SK-N-DZ (cell line): ENCODE measurements at regions not wholly inside any gene's neighbourhood (a gene's known extent, or its start where the extent isn't known, plus 50 kb on each side); places are given as distances from the start of the nearest gene placed in this dataset.

ENCODE experiments used
- DNase-seq: peaks from one replicate; pipeline ENCODE4 v3.0.0-alpha.2; 2015; ENCODE audit warnings: low spot score

DNA sequence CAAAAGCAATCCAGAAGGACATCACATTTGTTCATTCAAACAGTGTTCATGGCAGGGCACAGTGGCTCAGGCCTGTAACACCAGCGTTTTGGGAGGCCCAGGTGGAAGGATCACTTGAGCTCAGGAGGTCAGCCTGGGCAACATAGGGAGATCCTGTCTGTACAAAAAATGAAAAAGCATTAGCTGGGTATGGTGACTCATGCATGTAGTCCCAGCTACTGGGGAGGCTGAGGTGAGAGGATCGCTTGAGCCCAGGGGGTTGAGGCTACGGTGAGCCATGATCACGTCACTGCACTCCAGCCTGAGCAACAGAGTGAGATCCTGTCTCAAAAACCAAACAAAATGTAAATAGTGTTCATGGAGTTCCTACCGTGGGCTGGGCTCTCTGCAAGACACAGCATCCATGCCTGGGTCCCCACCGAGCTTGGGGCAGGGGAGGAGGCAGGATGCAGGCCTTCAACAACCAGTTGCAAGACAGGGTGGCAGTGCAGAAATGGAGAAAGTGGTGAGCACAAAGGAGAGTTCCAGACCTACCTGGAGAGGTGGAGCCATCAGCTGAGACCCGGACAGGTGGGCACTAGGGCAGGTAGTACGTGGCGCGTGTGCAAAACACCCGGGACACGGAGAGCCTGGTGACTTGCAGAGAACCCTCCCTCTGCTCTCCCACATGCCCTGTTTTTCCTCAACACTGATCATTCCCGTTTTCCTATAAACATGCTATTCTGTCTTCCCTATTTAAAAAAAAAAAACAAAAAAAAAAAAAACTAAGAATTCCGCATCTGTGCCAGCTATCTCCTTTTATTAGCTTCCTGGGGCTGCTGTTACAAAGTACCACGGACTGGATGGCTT lies 138.9 kb downstream of the TOMM20 start:
- no peak for DNase-seq

DNA sequence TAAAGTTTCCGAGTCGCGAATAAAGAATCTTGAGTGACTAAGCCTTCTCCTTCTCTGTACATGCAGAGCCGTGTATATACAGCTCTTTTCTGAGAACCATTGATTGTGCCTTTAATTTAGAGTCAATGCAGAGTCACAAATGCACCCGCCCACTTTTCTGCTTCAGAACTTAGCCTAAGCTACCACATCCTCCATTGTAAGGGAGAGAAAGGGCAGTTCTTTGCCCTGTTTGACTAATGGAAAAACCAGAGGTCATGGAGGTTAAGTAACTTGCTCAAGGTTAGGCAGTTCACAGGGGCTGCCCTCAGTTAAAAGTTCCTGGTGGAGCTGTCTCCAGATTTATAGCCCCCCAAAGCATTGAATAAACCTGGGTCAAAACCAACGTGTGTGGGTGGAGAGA lies 139.6 kb downstream of the TOMM20 start:
- DNase-seq: no peak

DNA sequence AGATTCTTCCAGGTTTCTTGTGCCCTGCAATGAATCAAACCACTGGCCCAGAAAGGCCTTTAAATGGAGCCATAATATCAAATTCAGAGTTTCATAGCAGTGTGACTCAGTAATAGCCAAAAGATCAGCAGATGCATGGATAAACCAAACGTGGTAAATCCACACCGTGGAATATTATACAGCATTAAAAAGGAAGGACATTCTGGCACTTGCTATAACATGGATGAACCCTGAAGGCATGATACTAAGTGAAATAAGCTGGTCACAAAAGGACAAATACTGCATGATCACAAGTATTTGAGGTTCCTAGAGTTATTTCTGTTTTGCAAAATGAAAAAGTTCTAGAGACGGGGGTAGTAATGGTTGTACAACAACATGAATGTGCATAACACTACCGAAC lies 140.1 kb downstream of the TOMM20 start:
- DNase-seq: no peak

DNA sequence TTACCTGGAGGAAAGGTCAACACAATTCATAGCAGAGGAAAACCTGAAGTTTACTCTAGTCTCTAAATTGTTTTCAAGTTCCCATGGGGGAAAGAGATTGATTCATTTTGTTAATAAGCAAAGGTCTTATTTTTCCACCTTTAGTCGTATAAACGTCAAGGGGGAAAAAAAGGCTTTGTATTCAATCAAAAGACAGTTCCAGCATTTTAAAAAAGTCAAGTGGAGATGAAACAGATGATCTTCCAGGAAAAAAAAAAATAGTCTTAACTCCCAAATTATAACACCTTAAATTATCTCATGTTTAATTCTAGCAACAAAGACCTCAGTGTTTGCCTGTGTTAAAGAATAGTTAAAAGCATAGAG lies 140.5 kb downstream of the TOMM20 start:
- DNase-seq: no peak

DNA sequence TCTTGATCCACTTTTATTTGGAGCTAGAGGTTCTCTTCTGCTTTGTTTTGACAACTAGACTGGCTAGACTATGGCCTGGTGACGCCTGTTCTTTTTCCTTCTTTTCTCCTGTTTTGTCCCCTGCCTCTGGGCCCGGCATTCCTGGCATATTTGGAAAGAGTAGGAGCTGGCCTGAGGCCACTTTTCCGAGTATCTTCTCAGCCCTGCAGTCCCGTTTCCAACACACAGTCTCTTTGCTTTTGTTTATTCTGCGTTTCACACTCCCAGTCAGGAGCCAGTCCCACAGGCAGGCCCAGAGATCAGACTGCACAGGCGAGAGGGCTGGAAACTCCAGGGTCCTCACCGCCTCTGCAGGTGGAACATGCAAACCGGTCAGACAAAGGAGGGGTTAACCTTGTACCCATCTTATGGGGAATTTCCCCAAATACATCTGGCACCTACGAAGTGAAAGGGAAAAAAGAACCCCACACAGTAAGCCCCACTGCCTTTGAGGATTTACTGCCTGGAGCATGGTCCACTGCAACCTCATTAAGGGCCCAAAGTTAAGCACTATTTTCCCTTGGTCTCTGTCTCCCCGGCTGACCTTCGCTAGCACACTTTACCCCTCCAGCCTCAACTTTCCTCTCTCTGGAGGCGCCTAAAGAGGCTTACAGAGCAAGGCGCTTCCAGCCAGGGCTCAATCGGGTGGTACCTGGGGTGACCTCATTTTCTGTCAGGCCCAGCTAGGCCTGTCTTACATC lies 141.1 kb downstream of the TOMM20 start:
- no peak for DNase-seq

DNA sequence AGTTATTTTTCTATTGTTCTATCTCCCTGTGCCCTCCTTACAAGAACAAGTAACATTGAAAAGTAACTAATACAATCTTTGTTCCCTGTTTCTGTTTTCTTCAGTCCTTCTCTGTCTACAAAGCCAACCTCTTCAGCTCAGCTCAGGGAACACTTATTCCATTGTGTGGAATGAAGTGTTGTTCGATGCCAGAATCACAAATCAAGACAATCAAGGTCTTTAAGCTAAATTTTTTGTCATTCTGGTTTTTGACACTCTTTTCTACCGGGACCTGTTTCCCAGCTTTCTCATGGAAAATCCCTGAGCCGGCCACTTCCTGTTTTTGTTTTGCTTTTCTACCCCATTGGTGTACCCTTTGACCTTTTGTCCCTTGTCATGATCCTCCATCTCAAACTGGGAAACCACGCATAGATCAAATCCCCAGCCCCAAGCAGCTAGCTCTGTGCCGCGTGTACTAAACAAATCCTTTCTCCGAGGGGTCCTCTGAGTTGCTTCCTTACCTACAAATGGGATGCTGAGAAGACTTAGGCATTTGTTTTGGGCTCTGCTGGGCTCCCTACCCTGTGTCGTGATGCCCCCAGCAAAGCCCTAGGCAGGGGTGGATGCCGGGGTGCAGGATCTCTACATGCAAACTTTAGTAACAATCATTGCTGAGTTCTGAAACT lies 141.8 kb downstream of the TOMM20 start:
- no peak for DNase-seq

DNA sequence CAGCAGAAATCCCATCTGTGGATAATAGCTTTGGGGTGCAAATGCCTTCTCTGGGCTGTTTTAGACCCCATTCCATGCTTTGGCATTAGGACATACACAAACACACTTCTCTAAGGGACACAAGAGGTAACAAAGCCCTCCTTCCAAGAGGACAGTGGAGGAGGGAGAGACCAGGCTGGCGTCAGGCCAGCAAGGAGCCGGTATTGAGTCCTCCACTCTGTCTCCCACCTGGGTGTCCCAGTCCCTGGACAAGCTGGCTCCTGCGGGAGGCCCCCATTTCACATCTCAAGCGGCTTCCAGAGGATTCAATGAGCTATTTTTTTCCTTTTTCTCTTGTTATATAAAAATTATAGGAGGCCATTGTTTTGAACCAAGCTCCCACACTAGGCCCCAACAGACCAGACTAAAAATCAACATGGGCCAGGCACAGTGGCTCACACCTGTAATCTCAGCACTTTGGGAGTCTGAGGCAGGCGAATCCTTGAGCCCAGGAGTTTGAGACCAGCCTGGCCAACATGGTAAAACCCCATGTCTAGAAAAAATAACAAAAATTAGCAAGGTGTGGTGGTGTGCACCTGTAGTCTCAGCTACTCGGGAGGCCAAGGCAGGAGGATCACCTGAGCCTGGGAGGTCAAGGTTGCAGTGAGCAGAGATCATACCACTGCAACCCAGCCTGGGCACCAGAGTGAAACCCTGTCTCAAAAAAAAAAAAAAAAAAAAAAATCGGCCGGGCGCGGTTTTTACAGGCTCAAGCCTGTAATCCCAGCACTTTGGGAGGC lies 142.9 kb downstream of the TOMM20 start:
- DNase-seq: no peak

DNA sequence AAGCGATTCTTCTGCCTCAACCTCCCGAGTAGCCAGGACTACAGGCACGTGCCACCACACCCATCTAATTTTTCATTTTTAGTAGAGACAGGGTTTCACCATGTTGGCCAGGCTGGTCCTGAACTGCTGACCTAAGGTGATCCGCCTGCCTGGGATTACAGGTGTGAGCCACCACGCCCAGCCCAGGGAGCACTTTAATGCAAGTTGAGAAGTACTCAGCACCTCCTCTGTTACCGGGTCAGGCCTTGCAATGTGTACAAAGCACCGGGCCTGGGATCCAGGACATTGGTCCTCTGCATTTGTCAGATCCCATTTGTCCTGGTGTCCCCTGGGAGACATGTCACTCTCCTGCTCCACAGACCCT lies 143.6 kb downstream of the TOMM20 start:
- no peak for DNase-seq

DNA sequence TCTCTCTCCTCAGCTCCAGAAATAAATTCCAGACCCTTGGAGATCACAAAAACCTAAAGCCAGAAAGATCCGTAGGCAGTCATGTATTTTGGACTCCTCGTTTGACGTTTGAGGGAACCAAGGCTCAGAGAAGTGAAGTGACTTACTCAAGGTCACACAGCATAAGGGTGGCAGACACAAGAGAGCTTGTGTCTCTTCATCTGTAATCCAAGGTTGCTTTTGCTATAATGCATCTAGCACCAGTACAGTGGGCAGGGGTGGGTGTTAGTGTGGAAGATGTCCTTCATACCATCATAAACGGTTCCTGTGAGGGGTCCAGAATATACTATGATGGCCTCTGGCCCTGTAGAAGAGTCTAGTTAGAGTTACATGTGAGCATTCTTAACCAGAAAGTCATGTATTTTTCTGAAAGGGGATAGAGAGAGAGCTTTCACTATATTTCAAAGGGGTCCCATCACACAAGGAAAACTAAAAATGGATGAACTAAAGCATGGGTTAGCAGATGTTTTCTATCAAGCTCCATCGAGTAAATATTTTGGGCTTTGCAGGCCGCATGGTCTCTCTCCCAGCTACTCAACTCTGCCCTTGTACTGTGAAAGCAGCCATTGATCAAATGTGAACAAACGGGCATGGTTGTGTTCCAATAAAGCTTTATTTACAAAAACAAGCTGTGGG lies 144.9 kb downstream of the TOMM20 start:
- no peak for DNase-seq

DNA sequence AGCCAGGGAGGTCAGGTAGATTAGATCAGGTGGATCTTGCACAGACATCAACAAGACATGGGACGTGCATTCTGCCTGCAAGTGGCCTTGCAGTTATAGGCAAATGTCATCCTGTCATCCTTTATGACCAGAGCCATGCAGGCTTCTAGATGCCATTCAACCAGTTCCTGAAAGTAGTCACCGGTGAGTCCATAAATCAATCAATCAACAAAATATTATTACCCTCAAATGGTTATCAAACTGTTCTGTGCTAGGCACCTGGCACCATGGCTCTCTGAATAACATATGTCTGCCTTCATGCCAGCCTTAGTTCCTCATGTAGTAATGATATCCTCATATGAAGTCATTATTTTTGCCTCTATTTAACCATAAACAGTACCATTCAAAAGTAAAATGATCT lies 146.9 kb downstream of the TOMM20 start:
- DNase-seq: no peak

DNA sequence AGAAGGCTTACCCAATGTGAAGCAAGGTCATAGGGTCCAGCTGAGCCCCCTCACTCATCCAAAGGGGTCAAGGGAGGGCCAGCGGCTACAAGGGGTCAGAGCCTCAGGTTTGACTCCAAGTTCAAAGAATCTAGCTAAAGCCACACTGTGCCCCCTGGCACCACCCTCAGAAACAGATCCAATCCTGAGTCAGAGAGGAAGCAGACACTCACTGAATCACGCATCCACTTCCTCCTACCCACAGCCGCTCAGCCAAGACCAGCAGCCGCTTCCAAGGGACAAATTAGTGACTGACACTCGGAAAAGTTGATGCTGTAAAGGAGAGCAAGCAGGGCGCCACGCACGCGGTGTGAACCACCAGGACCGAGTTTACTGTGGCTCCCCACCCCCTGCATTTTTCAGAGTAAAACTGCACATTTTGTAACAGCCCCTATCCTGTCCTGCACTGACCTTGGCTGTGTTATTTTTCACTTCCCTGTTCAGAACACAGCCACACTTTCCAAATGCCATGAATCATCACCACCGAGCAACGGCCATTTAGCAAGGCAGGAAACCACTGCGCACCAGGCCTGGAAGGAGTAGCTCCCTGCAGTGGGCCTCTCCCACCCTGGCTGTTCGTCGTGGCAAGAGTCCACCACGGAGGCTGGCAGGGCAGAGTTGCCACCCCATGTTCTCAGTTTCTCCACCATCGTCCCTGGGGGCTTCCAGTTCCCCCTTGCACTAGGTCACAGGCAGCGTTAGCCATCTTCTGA lies 147.8 kb downstream of the TOMM20 start:
- DNase-seq: no peak

DNA sequence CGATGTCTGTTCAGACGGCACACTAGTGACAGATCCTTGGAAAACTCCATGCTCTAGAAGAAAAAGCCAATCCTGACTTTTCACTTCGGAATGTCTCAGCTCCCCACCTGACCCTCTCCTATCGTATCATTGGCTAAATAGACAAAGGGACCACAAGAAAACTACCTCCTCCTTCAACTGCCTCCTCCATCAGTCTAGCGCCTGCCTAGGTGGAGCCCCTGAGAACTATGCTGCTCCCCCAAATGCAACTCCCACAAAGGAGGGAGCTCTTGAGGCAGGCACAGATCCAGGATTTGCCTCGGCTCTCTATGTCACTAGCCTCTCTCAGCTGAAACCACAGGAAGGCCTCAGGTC lies 148.4 kb downstream of the TOMM20 start:
- DNase-seq: no peak

DNA sequence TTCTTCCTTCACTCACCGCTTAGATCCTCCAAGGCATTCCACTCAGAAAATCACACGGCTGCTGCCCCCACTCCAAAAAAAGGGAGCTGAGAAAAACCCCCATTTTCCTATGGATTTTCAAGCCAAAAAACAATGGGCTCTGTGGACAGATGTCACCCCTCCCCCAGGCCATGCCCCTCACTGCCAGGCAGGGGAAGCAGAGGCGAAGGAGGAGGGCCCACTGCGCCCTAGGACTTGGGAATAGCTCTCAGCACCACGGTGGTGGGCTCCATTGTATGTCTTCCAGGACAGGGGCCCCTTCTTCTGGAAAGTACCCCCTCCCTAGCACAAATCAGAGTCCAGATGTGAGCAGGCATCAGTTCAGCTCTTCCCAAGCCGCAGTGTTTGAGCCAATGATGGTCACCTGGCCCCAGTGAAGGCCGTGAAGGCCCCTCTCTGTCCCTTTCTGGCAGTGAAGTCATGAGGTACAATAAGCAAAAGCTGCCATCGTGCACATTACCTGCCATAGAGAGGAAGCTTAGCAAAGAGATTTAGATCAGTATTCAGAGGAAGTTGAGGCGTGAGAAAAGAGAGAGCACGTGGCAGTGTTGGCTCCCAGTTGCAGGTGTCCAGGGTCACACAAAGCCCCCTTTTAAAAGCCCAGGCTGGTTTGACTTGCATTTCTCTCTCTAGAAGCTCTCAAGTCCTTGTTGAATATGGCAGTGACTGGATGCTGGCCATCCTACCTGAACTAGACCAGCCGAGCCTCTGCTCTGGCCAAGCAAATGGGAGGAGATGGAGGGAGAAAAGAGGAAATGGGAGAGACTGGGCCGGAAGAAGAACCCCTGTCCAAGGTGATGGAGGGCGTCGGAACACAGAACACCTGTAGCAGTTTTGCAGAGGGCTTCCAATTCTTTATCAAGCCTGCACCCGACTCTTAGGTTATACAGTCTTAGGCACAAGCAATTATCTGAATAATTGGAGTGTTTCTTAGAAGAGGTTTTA lies 149.0 kb downstream of the TOMM20 start:
- no peak for DNase-seq

DNA sequence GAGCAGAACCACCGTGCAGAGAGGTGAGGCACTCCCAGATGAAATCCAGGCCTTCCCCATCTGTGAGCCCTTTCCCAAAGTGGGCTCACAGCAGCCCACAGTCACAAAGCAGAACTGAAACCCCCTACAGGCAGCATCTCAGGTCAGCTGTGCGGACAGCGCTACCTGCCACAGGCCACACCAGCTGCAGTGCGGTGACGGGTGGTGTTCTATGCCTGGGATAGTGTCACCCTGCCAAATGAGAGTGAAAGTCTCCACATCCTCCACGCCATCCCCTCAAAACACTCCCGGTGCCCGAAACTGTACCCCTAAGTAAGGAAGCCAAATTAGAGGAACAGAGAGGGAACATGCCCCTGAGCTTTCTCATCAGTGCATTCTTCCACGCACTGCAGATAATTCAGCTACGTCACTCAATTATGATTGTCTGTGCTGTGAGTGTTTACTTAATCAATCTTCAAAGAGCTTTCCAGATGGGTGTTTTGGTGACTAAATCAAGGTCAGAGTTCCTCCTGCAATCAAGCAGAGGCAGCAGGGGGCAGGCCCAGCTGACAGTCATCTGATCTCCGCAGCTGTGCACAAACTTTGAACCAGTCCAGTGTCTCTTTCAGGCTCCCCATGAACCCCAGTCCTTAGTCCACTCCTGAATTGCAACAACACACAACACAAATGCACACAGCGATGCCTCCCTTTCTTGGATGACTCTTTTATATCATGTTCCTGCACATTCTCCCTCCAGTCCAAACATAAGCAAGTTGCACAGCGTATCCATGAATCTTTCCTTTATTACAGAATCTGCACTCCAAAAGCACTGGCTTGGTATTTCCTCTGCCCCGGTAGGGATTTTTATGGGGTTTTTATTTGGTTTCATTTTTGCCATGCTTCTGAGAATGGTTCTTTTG lies 150.0 kb downstream of the TOMM20 start:
- DNase-seq: peak; percentile 34

DNA sequence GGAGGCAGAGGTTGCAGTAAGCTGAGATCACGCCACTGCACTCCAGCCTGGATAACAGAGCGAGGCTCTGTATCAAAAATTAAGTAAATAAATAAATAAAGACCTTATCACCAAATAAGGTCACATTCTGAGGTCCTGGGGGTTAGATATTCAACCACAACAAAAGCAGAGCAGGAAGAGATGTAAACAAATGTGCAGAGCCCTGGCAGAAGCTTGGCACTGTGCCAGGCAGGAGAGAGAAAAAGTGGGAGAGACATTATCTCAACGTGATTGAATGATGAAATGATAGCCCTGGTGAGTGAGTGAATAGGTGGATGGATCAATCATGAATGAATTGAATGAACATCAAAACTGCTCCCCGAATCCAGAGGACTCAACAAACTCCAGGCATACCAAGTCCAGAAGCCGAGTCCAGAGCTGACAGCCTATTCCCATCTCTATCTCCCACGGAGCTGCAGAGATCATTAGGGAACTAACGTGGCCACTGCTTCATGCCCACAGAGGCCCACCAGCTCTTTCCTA lies 150.7 kb downstream of the TOMM20 start:
- no peak for DNase-seq

DNA sequence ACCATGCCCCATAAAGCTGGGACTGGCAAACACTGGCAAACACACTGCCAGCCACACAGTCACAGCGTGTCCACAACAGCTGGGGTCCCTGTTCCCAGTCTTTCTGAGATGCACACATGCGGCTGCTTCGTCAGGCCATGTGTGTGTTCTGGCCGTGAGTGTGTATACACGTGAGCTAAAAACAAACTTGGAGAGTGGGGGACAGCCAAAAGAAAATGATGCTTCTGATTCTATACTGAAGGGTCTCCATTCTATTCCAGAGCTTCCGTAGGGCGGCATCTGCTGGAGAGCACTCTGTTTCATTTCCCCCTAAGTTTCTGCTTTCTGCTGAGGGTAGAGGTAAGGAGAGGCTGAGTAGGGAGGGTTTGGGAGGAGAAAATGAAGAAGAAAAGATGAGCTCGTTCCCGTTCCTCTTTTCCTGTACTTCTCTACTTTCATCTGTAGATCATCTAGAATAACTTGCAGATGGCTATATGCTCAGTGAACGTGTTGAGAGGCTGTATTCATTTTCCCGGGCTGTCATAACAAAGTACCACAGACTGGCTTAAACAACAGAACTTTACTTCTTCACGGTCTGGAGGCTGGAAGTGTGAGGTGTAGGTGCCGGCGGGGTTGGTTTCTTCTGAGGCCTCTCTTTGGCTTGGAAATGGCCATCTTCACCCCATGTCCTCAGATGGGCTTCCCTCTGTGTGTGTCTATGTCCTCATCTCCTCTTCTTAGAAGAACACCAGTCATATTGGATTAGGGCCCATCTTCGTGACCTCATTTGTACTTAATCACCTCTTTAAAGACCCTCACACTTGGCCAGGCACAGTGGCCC lies 151.6 kb downstream of the TOMM20 start:
- DNase-seq: no peak
